Skeletal muscle tissue (tissue), 3 donors: ENCODE measurements at regions not wholly inside any gene's neighbourhood (a gene's known extent, or its start where the extent isn't known, plus 50 kb on each side); places are given as distances from the start of the nearest gene placed in this dataset.
"Not testable (repeated sequence)": the region's sequence is repeated elsewhere in the genome, so short reads cannot be mapped to it uniquely, and the experiment has no call there.

Experiments
- H3K27ac ChIP-seq: one replicate; pipeline ENCODE4 v1.7.0; 2013; ENCODE audit warnings: mild to moderate bottlenecking, low read depth, low read length, inconsistent platforms
- H3K27me3 ChIP-seq, 3 donors: one replicate each; pipeline ENCODE4 v1.7.0; 2013; ENCODE audit warnings: low read length in 3 of 3; ENCODE audit not compliant: control insufficient read depth in 3 of 3, insufficient read depth in 3 of 3
- H3K36me3 ChIP-seq, 3 donors: one replicate each; pipeline ENCODE4 v1.7.0; 2013; ENCODE audit warnings: low read length in 3 of 3; ENCODE audit not compliant: control insufficient read depth in 3 of 3, insufficient read depth in 3 of 3
- H3K4me1 ChIP-seq, 3 donors: one replicate each; pipeline ENCODE4 v1.7.0; 2013; ENCODE audit warnings: low read length in 3 of 3, mild to moderate bottlenecking in 3 of 3; ENCODE audit not compliant: control insufficient read depth in 3 of 3, insufficient read depth in 3 of 3
- H3K4me3 ChIP-seq, 3 donors: one replicate each; pipeline ENCODE4 v1.7.0; 2013; ENCODE audit warnings: low read length in 3 of 3
- H3K9ac ChIP-seq, 3 donors: one replicate each; pipeline ENCODE4 v1.7.0; 2013; ENCODE audit warnings: low read length in 3 of 3, mild to moderate bottlenecking in 3 of 3, moderate library complexity in 2 of 3, low read depth in 1 of 3
- H3K9me3 ChIP-seq, 3 donors: one replicate each; pipeline ENCODE4 v1.7.0; 2013; ENCODE audit warnings: low read length in 3 of 3; ENCODE audit not compliant: control insufficient read depth in 3 of 3
- donor health status: Osteomylitis.

DNA sequence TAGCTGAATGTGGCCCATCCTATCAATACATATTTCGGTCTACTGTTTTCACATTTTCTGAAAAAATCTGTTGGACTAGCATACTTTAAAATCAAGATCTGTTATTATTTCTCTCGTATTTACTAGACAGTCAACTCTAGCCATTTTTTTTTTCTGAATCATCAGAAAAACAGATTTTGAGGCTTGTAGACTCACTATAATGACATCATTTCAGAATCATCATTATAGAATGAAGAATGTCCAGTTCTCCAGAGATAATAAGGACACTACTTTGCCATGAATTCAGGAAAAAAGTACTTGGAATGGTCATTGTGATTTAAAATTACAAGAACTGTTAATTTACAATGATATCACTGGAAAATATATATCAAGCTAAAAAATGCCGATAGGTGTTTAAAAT lies 589.8 kb downstream of the KCNH5 start:
- Histone ChIP-seq H3K9me3 (no peaks in the 10 kb centered on the region), H3K36me3 (no peaks in the 10 kb centered on the region)

GRCh38 chr14:62462988-62463387 lies 582.3 kb downstream of the KCNH5 start:
- H3K27ac ChIP-seq = no peak overlapping the region
- H3K4me3 ChIP-seq = no peak overlapping the region
- H3K4me1 ChIP-seq = no peaks in the 10 kb centered on the region
- H3K9ac ChIP-seq = no peak overlapping the region
- no peaks in the 10 kb centered on the region for H3K9me3 ChIP-seq
- H3K27me3 ChIP-seq = no peaks in the 10 kb centered on the region
- no peaks in the 10 kb centered on the region for H3K36me3 ChIP-seq

More for the DNA sequence above, 589.8 kb downstream of the KCNH5 start:
- Histone ChIP-seq H3K27ac (no peak overlapping the region), H3K9ac (no peak overlapping the region), H3K4me3 (no peak overlapping the region), H3K27me3 (no peaks in the 10 kb centered on the region), H3K4me1 (no peaks in the 10 kb centered on the region)

DNA sequence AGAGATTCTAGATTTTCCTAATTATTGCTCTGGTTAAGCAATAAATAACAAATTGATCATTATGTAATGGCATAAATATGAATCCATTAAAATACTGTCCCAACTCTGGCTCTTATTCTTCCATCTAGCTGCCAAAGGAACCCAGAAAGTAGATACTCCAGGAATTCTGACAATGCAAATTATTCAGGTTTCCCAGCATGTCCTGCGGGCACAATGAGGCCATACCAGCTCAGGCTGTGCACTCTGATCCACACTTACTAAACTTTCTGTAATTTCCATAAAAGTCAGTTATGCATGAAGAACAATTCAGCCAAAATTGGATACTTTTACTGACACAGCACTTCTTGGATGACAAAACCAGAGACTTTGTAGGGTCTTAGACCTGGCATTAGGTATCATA lies 576.3 kb downstream of the KCNH5 start:
- Histone ChIP-seq H3K4me3 (no peak overlapping the region), H3K36me3 (no peaks in the 10 kb centered on the region), H3K9me3 (no peaks in the 10 kb centered on the region), H3K27me3 (no peaks in the 10 kb centered on the region), H3K4me1 (no peaks in the 10 kb centered on the region), H3K27ac (no peak overlapping the region), H3K9ac (no peak overlapping the region)

- Histone ChIP-seq H3K4me1 (no peaks in the 10 kb centered on the region), H3K4me3 (no peak overlapping the region), H3K36me3 (no peaks in the 10 kb centered on the region), H3K27ac (no peak overlapping the region), H3K9me3 (no peaks in the 10 kb centered on the region), H3K27me3 (no peaks in the 10 kb centered on the region), H3K9ac (no peak overlapping the region)
Measured at GRCh38 chr14:62470935-62471334, 574.3 kb downstream of the KCNH5 start.

GRCh38 chr14:62491146-62491545 lies 554.1 kb downstream of the KCNH5 start:
- Histone ChIP-seq H3K27me3 (no peaks in the 10 kb centered on the region), H3K9me3 (no peaks in the 10 kb centered on the region), H3K36me3 (no peaks in the 10 kb centered on the region), H3K9ac (no peak overlapping the region), H3K27ac (no peak overlapping the region), H3K4me3 (no peak overlapping the region), H3K4me1 (no peaks in the 10 kb centered on the region)

DNA sequence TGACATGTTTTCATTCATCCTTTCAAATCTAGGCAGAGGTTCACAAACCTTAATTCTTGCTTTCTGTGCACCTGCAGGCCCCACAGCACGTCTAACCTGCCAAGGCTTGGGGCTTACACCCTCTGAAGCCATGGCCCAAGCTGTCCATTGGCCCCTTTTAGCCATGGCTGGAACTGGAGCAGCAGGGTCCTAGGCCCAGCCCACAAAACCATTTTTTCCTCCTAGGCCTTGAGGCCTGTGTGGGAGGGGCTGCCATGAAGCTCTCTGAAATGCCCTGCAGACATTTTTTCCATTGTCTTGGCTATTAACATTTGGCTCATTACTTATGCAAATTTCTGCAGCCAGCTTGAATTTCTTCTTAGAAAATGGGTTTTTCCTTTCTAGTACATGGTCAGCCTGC lies 547.5 kb downstream of the KCNH5 start:
- H3K36me3 ChIP-seq = no peaks in the 10 kb centered on the region
- H3K4me1 ChIP-seq = no peaks in the 10 kb centered on the region
- H3K9me3 ChIP-seq = peaks cover 0 to 2% (median 0%) of the 10 kb centered on the region in 3 donors
- H3K27me3 ChIP-seq = no peaks in the 10 kb centered on the region
- H3K4me3 ChIP-seq = no peak overlapping the region
- no peak overlapping the region for H3K9ac ChIP-seq
- H3K27ac ChIP-seq = no peak overlapping the region

DNA sequence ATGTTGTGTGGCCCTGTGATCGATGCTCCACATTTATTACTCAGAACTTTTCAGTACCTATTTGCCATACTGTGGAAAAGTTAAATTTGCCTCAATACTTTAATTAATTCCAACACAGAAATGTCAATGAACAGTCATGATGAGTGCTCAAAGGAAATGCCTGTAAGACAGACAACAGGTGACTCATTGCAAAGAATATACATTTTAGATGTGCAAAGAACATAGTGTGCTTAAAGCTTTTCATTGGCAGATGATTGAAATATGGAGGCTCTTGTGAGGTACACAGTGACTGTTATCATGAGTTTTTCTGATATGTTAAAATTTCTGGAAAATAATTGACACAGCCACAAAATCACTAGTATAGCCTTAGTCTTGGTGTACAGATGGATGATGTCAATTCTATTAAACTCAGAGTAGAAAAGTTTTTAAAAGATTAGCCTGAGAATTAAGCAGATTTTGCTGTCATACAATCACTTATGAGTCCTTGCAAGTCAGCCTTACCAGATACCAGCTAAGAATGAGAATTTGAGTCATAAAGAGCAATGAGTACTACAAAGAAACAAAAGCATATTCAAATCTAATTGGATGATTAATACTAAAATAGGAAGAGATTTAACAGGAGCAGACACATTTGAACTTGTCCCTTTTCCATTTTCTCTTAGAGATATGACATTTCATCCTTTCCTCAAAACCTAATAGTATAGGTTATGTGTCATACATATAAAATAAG lies 544.1 kb downstream of the KCNH5 start:
- Histone ChIP-seq H3K27ac (no peak overlapping the region), H3K36me3 (no peaks in the 10 kb centered on the region), H3K27me3 (no peaks in the 10 kb centered on the region), H3K9ac (no peak overlapping the region), H3K4me1 (no peaks in the 10 kb centered on the region), H3K4me3 (no peak overlapping the region), H3K9me3 (peaks cover 0 to 4% (median 0%) of the 10 kb centered on the region in 3 donors)

DNA sequence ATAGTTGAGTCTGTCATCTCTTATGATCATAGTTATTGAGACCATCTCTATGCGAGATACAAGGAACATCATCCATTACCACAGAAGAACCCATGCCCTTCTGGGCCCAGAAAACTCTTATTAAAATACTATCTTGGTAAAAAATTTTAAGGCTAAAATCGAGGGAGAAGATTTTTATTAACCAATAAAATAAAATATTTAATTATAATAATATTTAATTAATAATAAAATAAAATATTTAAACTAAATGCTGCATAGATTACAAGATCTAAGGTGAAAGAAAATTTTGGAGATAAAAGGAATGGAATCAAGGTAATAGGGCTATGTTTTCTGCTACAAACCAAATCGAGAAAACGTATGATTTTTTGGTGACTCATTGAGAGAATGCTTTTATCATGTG lies 540.2 kb downstream of the KCNH5 start:
- Histone ChIP-seq H3K27ac (no peak overlapping the region), H3K36me3 (no peaks in the 10 kb centered on the region), H3K9me3 (peaks cover 0 to 2% (median 0%) of the 10 kb centered on the region in 3 donors), H3K27me3 (no peaks in the 10 kb centered on the region), H3K4me1 (no peaks in the 10 kb centered on the region), H3K4me3 (no peak overlapping the region), H3K9ac (no peak overlapping the region)

DNA sequence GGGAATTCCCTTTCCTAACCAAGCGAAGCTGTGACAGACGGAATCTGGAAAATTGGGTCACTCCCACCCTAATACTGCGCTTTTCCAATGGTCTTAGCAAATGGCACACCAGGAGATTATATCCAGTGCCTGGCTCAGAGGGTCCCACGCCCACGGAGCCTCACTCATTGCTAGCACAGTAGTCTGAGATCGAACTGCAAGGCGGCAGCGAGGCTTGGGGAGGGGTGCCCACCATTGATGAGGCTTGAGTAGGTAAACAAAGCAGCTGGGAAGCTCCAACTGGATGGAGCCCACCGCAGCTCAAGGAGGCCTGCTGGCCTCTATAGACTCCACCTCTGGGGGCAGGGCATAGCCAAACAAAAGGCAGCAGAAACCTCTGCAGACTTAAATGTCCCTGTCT lies 523.9 kb downstream of the KCNH5 start:
- not testable (repeated sequence) for H3K9me3 ChIP-seq, H3K36me3 ChIP-seq, H3K4me1 ChIP-seq, H3K27me3 ChIP-seq, H3K4me3 ChIP-seq, H3K9ac ChIP-seq, H3K27ac ChIP-seq

GRCh38 chr14:62528296-62528695 lies 517.0 kb downstream of the KCNH5 start:
- Histone ChIP-seq H3K36me3 (no peaks in the 10 kb centered on the region), H3K27me3 (no peaks in the 10 kb centered on the region), H3K4me1 (no peaks in the 10 kb centered on the region), H3K27ac (no peak overlapping the region), H3K4me3 (no peak overlapping the region), H3K9ac (no peak overlapping the region), H3K9me3 (no peaks in the 10 kb centered on the region)
